Testis (tissue), 2 donors: ENCODE measurements at regions not wholly inside any gene's neighbourhood (a gene's known extent, or its start where the extent isn't known, plus 50 kb on each side); places are given as distances from the start of the nearest gene placed in this dataset.

Experiments
- POLR2A ChIP-seq: fragments of 450-650 bp; IDR thresholded peaks from one replicate; pipeline ENCODE4 v1.6.1; 2017; ENCODE audit warnings: antibody characterized with exemption, mild to moderate bottlenecking, moderate library complexity
- TF ChIP-seq, protein P1 (sequence below), 3 experiments: fragments of 450-650 bp in 2 of 3; fragments of 200-600 bp in 1 of 3; sonication (generic) in 1 of 3; IDR thresholded peaks; one replicate each; pipeline ENCODE4 v1.5.1; 2016 to 2019; ENCODE audit warnings: antibody characterized with exemption in 3 of 3, mild to moderate bottlenecking in 2 of 3, moderate library complexity in 1 of 3

DNA sequence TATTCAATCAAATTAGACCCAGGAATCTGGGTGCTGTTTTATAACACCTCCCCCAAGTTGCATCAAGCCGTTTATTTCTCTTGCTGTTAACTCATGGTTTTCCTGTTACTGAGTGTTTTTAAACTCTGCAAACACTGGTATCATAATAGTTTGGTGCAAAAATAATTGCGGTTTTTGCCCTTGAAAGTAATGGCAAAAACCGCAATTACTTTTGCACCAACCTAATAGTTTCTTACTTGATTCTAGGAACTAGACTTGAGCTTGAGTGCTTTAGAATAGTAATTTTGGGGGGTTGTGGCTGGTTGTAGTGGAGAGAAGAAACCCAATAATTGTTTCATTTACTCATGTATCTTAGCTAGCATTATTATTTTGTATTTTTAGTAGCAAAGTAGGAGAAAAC is 156.6 kb downstream of the FHIP1A start:
- TF ChIP-seq, protein P1, sequence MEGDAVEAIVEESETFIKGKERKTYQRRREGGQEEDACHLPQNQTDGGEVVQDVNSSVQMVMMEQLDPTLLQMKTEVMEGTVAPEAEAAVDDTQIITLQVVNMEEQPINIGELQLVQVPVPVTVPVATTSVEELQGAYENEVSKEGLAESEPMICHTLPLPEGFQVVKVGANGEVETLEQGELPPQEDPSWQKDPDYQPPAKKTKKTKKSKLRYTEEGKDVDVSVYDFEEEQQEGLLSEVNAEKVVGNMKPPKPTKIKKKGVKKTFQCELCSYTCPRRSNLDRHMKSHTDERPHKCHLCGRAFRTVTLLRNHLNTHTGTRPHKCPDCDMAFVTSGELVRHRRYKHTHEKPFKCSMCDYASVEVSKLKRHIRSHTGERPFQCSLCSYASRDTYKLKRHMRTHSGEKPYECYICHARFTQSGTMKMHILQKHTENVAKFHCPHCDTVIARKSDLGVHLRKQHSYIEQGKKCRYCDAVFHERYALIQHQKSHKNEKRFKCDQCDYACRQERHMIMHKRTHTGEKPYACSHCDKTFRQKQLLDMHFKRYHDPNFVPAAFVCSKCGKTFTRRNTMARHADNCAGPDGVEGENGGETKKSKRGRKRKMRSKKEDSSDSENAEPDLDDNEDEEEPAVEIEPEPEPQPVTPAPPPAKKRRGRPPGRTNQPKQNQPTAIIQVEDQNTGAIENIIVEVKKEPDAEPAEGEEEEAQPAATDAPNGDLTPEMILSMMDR (IDR thresholded peaks at IDR 0.05), result no peak
- TF ChIP-seq POLR2A, result no peak
